ENCODE measurements at regions not wholly inside any gene's neighbourhood (a gene's known extent, or its start where the extent isn't known, plus 50 kb on each side); places are given as distances from the start of the nearest gene placed in this dataset.

DNA sequence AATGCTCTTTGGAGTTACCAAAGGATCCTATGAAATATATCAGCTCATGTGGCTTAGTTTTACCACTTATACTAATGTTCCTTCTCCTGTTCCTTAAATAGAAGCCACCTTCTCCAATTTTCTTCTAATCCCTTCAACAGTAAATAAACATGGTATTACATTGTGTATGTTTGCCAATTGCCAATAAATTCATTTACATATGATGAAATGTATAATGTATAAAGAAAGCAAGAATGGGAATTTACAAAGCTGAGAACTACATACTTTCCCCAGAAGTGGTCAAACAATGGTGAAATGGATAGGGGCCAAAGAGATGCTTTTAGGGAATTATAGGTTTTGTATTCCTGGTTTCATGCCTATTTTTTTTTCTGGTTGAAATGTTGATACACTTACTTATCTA is 894.2 kb upstream of the CRIM1 start:
- TF ChIP-seq, protein P1, sequence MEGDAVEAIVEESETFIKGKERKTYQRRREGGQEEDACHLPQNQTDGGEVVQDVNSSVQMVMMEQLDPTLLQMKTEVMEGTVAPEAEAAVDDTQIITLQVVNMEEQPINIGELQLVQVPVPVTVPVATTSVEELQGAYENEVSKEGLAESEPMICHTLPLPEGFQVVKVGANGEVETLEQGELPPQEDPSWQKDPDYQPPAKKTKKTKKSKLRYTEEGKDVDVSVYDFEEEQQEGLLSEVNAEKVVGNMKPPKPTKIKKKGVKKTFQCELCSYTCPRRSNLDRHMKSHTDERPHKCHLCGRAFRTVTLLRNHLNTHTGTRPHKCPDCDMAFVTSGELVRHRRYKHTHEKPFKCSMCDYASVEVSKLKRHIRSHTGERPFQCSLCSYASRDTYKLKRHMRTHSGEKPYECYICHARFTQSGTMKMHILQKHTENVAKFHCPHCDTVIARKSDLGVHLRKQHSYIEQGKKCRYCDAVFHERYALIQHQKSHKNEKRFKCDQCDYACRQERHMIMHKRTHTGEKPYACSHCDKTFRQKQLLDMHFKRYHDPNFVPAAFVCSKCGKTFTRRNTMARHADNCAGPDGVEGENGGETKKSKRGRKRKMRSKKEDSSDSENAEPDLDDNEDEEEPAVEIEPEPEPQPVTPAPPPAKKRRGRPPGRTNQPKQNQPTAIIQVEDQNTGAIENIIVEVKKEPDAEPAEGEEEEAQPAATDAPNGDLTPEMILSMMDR (IDR thresholded peaks at IDR 0.05; ENCODE audit: control extremely low read depth, extremely low read depth): no peak
- Histone ChIP-seq H3K36me3 (ENCODE audit: control insufficient read depth in 4 of 4, insufficient read depth in 4 of 4, low read length in 4 of 4) (no peaks in the 10 kb centered on the region), H3K27me3 (ENCODE audit: control insufficient read depth in 3 of 3, insufficient read depth in 3 of 3, low read length in 2 of 3) (no peaks in the 10 kb centered on the region), H3K4me3 (no peak overlapping the region), H3K9me3 (ENCODE audit: control insufficient read depth in 4 of 4, insufficient read depth in 3 of 4, low read length in 3 of 4) (no peaks in the 10 kb centered on the region), H3K4me1 (ENCODE audit: control insufficient read depth in 5 of 5, insufficient read depth in 5 of 5, low read length in 5 of 5) (no peaks in the 10 kb centered on the region), H3K9ac (ENCODE audit: insufficient read depth in 1 of 2, low read length in 2 of 2) (no peak overlapping the region), H3K27ac (ENCODE audit: low read depth in 1 of 2, low read length in 1 of 2) (no peak overlapping the region)
- no peak for ATAC-seq (ENCODE audit: insufficient read depth, low FRiP score)
- no peak for DNase-seq

DNA sequence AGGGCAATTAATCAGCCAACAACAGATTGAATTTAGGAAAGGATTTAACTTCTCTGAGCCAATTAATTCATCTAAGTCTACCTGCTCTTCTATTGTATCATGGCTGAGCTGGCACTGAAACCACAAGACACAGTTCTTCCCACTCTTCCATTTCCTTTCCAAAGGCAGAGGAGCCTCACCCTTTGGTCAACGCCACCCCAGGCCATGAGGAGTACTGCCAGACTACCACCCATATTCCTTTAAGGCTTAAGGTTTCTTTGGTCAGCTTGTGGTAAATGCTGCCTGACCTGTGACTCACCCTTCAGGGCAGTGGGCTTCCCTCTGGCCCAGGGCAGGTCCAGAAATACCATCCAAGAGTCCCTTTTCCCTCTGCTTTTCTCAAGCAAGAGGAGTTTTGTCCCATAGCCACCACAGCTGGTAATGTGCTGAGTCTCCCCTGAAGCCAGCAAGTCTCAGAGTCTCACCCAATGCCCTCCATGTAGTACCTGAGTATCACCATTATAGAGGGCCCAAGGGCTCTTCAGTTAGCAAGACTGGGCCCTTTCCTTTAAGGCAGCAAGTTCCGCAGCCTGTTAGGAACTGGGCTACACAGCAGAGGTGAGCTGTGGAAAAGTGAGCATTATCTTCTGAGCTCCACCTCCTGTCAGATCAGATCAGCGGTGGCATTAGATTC is 900.5 kb upstream of the CRIM1 start:
- H3K4me3 ChIP-seq: no peak overlapping the region
- WGBS, 2 donors: 91 to 97% methylated on average over 3 of the region's 3 CpGs

DNA sequence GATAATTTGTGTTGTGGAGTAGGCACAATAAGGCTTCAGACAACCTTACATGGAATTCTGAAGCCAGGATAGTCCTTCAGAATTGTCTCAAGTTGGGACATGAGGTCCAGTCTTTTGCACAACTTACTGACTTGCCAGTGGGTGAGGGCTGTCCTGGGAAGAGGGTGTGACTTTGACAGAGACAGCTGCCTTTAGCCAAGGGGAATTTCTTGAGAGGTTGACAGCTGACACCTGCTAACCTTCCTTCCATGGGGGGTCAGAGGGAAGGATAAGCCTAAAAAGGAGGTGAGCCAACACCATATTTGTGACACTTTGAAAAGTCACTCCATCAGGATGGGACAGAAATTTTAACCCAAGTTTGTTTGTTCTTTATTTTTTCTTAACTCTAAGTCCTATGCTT is 907.8 kb upstream of the CRIM1 start:
- ATAC-seq (ENCODE audit: insufficient read depth, low FRiP score): no peak
- H3K4me3 ChIP-seq: no peak overlapping the region
- TF ChIP-seq, protein P1 (IDR thresholded peaks at IDR 0.05; ENCODE audit: control extremely low read depth, extremely low read depth): no peak

More for the DNA sequence above, 900.5 kb upstream of the CRIM1 start:
- Histone ChIP-seq H3K36me3 (ENCODE audit: control insufficient read depth in 4 of 4, insufficient read depth in 4 of 4, low read length in 4 of 4) (no peaks in the 10 kb centered on the region), H3K9ac (ENCODE audit: insufficient read depth in 1 of 2, low read length in 2 of 2) (no peak overlapping the region), H3K27ac (ENCODE audit: low read depth in 1 of 2, low read length in 1 of 2) (no peak overlapping the region), H3K4me1 (ENCODE audit: control insufficient read depth in 5 of 5, insufficient read depth in 5 of 5, low read length in 5 of 5) (no peaks in the 10 kb centered on the region), H3K27me3 (ENCODE audit: control insufficient read depth in 3 of 3, insufficient read depth in 3 of 3, low read length in 2 of 3) (no peaks in the 10 kb centered on the region), H3K9me3 (ENCODE audit: control insufficient read depth in 4 of 4, insufficient read depth in 3 of 4, low read length in 3 of 4) (no peaks in the 10 kb centered on the region)
- TF ChIP-seq, protein P1 (IDR thresholded peaks at IDR 0.05; ENCODE audit: control extremely low read depth, extremely low read depth): no peak
- DNase-seq (no peak), ATAC-seq (ENCODE audit: insufficient read depth, low FRiP score) (no peak)

DNA sequence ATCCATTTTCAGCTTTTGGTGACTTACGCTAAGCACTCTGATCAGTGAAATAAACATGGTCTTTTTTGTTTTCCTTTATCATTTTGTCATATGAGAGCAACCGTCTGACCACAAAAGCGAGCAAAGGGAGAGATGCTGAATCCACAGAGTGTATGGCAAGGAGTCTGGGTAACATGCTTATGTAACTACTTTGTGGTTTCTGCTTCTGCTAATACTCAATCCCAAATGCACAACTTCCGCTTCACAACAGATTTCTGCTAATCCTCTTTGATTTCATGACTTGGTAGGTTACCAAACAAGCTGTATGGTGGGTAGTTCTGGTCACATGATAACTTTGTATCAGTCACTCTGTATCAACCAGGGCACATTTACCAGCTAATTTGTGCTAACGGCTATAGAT is 908.4 kb upstream of the CRIM1 start:
- ATAC-seq (ENCODE audit: insufficient read depth, low FRiP score) (peak; percentile 34), DNase-seq (peak in 1 of 3 donors; percentile 5)
- no peak overlapping the region for H3K4me3 ChIP-seq
- H3K9ac ChIP-seq (ENCODE audit: insufficient read depth in 1 of 2, low read length in 2 of 2): no peak overlapping the region
- H3K27ac ChIP-seq (ENCODE audit: low read depth in 1 of 2, low read length in 1 of 2): no peak overlapping the region
- no peaks in the 10 kb centered on the region for H3K27me3 ChIP-seq (ENCODE audit: control insufficient read depth in 3 of 3, insufficient read depth in 3 of 3, low read length in 2 of 3)
- H3K4me1 ChIP-seq (ENCODE audit: control insufficient read depth in 5 of 5, insufficient read depth in 5 of 5, low read length in 5 of 5): peaks cover 0 to 5% (median 0%) of the 10 kb centered on the region in 5 donors
- H3K9me3 ChIP-seq (ENCODE audit: control insufficient read depth in 4 of 4, insufficient read depth in 3 of 4, low read length in 3 of 4): no peaks in the 10 kb centered on the region
- H3K36me3 ChIP-seq (ENCODE audit: control insufficient read depth in 4 of 4, insufficient read depth in 4 of 4, low read length in 4 of 4): no peaks in the 10 kb centered on the region
- 47 to 62% methylated on average over 5 of the region's 5 CpGs for WGBS, 2 donors
- TF ChIP-seq, protein P1 (IDR thresholded peaks at IDR 0.05; ENCODE audit: control extremely low read depth, extremely low read depth): no peak

More for the DNA sequence above, 907.8 kb upstream of the CRIM1 start:
- Histone ChIP-seq H3K36me3 (ENCODE audit: control insufficient read depth in 4 of 4, insufficient read depth in 4 of 4, low read length in 4 of 4) (no peaks in the 10 kb centered on the region), H3K27me3 (ENCODE audit: control insufficient read depth in 3 of 3, insufficient read depth in 3 of 3, low read length in 2 of 3) (no peaks in the 10 kb centered on the region), H3K9ac (ENCODE audit: insufficient read depth in 1 of 2, low read length in 2 of 2) (no peak overlapping the region), H3K9me3 (ENCODE audit: control insufficient read depth in 4 of 4, insufficient read depth in 3 of 4, low read length in 3 of 4) (no peaks in the 10 kb centered on the region), H3K4me1 (ENCODE audit: control insufficient read depth in 5 of 5, insufficient read depth in 5 of 5, low read length in 5 of 5) (peaks cover 0 to 5% (median 0%) of the 10 kb centered on the region in 5 donors), H3K27ac (ENCODE audit: low read depth in 1 of 2, low read length in 1 of 2) (no peak overlapping the region)
- DNase-seq: no peak

All from lung (tissue), 11 donors.